NCI-H526 (cell line): ENCODE measurements at regions not wholly inside any gene's neighbourhood (a gene's known extent, or its start where the extent isn't known, plus 50 kb on each side); places are given as distances from the start of the nearest gene placed in this dataset.

Experiments
- DNase-seq, 2 experiments: peaks; one replicate each; lab custom pipeline; 2025; lab: John Stamatoyannopoulos, UW

GRCh38 chr10:4587466-4587865, 238.5 kb upstream of the AKR1E2 start:
- no peak for DNase-seq

GRCh38 chr10:4586776-4587175, 239.2 kb upstream of the AKR1E2 start:
- no peak for DNase-seq

- DNase-seq = no peak
These were observed 244.1 kb upstream of the AKR1E2 start for GRCh38 chr10:4581929-4582328.

DNA sequence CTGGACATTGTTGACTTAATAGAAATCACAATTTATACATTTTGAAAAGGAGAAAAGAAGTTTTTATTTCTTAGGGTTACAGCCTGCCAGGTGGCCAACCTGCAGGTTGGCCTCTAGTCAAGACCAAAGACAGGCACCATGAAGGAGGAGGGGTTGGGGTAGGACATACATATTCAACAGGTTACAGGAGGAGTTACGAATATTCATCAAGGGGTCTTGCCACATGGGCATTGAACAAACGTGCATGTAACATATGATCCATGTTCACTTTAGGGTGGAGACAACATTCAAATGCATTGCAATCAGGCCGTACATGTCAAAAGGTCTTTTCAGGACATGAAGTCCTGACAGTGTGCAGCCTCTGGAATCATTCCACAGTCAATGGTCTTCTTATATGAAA, 246.2 kb upstream of the AKR1E2 start:
- no peak for DNase-seq

DNA sequence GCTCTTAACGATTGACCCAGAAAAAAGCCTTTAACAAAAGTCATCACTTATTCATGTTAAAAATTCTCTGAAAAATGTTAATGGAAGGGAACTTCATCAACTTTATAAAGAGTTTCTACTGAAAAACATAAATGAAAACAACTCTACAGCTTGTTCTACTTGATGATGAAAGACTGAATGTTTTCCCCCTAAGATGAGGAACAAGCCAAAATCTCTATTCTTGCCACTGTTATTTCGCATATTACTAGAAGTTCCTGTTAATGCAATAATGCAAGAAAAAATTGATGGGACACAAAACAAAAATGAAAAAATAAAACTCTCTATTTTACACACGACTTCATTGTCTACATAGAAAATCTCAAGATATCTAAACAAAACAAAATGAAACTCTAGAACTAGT, 249.8 kb upstream of the AKR1E2 start:
- no peak for DNase-seq

GRCh38 chr10:4569151-4569550, 256.9 kb upstream of the AKR1E2 start:
- no peak for DNase-seq

DNA sequence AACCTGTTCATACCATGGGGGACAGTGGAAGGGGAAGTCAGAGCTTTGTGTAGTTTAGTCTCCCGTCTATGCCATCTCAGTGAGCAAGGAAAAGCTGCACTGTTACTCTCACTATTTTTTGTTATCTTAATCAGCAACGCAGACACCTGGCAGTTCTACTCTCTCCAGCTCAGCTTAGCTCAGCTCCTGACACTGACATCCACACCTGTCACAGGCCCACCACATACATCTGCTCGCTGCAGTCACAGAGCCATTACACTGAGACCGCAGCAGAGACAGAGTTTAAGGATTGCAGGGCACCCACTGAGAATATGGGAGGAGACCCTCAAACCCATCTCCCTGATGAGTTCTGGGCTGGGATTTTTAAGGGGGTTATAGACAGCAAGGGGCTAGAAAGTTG, 257.3 kb upstream of the AKR1E2 start:
- DNase-seq = no peak

DNA sequence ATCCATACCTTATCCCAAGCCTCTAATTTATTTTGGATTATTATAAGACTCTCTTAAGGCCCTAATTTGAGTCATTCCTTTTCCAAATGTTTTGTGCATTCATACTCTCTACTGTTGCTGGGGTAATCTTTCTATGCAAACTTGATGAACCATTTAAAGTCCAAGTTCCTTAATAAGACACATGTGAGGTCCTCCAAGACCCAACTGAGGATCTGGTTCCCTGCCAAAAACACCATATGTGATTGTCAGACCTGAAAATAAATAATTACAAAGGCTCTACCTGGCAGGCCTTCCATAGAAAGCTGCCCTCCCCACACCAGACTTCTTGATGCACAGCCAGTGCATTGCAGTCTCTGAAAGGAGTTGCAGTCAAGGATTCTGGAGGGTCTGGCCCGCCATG, 257.9 kb upstream of the AKR1E2 start:
- no peak for DNase-seq

- no peak for DNase-seq
These were observed 258.4 kb upstream of the AKR1E2 start for GRCh38 chr10:4567637-4568036.

GRCh38 chr10:4566011-4566410, 260.0 kb upstream of the AKR1E2 start:
- DNase-seq = no peak

DNA sequence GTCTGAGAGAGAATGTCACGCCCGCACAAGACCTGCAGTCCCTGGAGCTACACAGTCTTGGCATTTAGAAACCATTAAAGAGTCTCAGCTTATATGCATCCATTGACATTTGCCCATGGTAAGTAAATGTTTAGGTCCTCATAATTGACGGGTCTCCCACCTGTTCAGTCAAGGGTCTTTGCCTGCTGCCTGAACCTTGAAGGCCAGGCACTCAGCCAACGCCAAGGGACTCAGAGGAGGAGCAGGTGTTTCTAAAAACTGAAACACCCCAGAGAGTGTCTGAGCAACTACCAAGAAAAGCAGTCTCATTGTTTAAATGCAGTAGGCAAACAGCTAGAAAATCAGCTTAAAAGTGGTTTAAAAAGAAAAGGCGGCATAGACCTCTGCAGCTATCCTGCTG, 264.7 kb upstream of the AKR1E2 start:
- DNase-seq = no peak

GRCh38 chr10:4557469-4557868, 268.5 kb upstream of the AKR1E2 start:
- DNase-seq = no peak

GRCh38 chr10:4556527-4556926, 269.5 kb upstream of the AKR1E2 start:
- no peak for DNase-seq

DNA sequence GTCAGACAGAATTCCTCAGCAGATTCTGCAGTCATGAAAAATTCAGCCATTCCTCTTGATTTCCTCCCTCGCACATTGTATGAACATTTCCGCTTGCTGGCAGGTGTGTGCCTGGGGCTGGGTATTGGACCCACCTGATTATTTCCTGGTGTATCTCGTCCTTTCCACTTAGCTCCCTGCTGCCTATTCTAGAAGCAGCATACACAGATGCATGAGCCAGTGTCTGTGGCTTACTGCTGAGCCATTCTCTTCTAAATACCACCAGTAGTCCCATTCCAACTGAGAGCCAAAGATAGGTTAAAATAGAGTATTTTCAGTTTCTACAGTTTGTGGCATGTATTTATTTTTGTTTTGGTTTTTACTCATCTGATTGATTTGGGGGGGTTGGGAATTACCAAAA, 270.1 kb upstream of the AKR1E2 start:
- DNase-seq = no peak

GRCh38 chr10:4549139-4549653, 276.8 kb upstream of the AKR1E2 start:
- no peak for DNase-seq

- no peak for DNase-seq
These were observed 279.1 kb upstream of the AKR1E2 start for GRCh38 chr10:4546931-4547330.

- no peak for DNase-seq
These were observed 279.5 kb upstream of the AKR1E2 start for GRCh38 chr10:4546500-4546899.

DNA sequence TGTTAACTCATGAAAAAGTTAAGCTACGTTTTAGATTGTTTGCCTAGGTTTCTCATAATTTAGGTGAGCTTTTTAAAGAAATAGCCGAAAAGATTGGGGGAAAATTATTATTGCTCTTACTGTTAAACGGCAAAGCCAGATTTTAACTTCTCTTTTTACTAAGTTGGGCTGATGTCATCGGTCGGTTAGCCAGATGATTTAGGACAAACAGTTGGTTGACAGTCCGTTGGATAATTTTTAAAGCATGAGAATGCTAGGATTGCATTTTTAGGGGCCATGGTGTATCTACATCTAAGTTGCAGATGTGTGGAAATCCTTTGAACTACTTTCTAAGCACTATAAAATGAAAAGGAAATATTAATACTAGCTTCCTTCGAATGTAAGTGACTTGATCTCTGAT, 280.9 kb upstream of the AKR1E2 start:
- DNase-seq = no peak

DNA sequence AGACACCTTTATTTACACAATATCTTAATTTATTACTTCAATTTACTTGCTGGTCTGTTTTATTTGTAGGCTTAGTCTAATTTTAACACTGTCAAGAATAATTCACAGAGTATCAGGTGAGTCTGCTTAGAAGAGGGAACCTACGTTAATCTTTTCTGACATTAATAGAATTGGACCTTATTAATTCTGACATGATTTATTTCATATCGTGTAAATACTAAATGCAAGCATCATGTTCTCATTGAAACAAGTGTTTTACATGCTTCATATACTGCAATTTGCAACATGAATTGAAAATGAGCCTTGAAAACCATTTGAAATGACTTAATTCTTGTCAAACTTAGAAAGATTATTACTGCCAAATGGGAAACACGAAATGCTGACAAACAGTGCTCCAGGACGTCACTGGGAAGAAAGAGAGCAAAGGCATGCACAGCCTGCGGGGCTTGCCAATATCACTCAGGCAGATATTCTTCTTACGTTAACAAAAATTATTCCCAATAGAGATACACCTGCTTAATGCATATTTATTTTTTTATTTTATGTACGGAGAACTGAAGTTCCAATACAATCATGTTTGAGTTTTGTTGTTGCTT, 282.0 kb upstream of the AKR1E2 start:
- no peak for DNase-seq

- DNase-seq = no peak
These were observed 284.7 kb upstream of the AKR1E2 start for GRCh38 chr10:4541292-4541691.

- DNase-seq = no peak
These were observed 288.0 kb upstream of the AKR1E2 start for GRCh38 chr10:4538016-4538415.

DNA sequence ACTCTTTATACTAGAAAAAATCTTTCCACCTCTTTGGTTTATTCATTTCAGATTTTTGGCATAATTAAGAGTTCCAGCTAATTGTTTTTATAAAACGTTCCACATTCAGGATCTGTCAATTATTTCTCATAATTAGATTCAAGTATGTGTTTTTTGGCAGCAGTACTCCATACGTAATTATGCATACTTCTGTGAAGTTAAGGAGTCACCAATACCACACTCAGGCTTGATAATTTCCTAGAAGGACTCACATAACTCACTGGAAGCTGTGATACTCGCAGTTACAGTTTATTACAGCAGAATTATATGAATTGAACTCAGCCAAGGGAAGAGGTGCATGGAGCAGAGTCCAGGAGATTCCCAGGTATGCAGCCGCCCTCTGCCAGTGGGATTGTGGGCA, 290.5 kb upstream of the AKR1E2 start:
- no peak for DNase-seq

- no peak for DNase-seq
These were observed 292.4 kb upstream of the AKR1E2 start for GRCh38 chr10:4533621-4534020.

GRCh38 chr10:4532976-4533375, 293.0 kb upstream of the AKR1E2 start:
- no peak for DNase-seq

- no peak for DNase-seq
These were observed 293.5 kb upstream of the AKR1E2 start for GRCh38 chr10:4532467-4532866.
